HCT116 (cell line): ENCODE measurements at regions not wholly inside any gene's neighbourhood (a gene's known extent, or its start where the extent isn't known, plus 50 kb on each side); places are given as distances from the start of the nearest gene placed in this dataset.

ENCODE experiments used
- ATAC-seq: fragments of 200-7000 bp; cut with Tn5 transposase; 2 replicates; pipeline ENCODE4 v1.9.1; 2020; ENCODE audit warnings: mild to moderate bottlenecking, moderate library complexity
- BruUV-seq: library from RNA; stranded (reverse); fragments of 400-500 nt; replicated peaks from 2 replicates; lab custom pipeline; 2021; lab: Mats Ljungman, UMichigan
- CTCF ChIA-PET: fragments of 300-600 bp; sonication (Branson Sonifier 250); formaldehyde crosslinking; loops from one replicate; lab custom pipeline; 2021; ENCODE audit warnings: antibody characterized with exemption; lab: Charles Lee
- POLR2A ChIA-PET: fragments of 300-600, 350-600 bp; sonication (Branson Sonifier 250); formaldehyde crosslinking; loops from one replicate; lab custom pipeline; 2021; ENCODE audit warnings: antibody characterized with exemption; lab: Charles Lee
- RAD21 ChIA-PET, 2 experiments: fragments of 300-600 bp; sonication (Branson Sonifier 250); formaldehyde crosslinking; loops; one replicate each; lab custom pipeline; 2023; ENCODE audit warnings: low total read pairs in 2 of 2; ENCODE audit not compliant: uncharacterized antibody in 2 of 2, unreplicated experiment in 2 of 2, low non-redundant PET in 1 of 2; lab: Charles Lee
- DNase-seq: peaks from one replicate; pipeline ENCODE4 v3.0.0-alpha.2; 2010; ENCODE audit warnings: low read depth, low spot score
- H2AFZ ChIP-seq: fragments of 200-600 bp; shearing (Covaris generic), sonication (generic); 2 replicates; pipeline ENCODE4 v1.6.1; 2017; ENCODE audit warnings: low read depth, mixed run types, mixed read lengths, antibody characterized with exemption, low read length; ENCODE audit not compliant: poor library complexity, severe bottlenecking
- H3K27ac ChIP-seq: 2 replicates; pipeline ENCODE4 v1.5.1; 2012; ENCODE audit warnings: low read depth, low read length
- H3K27me3 ChIP-seq: fragments of 200-600 bp; sonication (generic); 2 replicates; pipeline ENCODE4 v1.6.1; 2016; ENCODE audit warnings: mixed run types, low read length, mixed read lengths; ENCODE audit not compliant: insufficient read depth
- H3K36me3 ChIP-seq, 2 experiments: fragments of 200-500 bp in 1 of 2; fragments of 200-600 bp in 1 of 2; sonication (Bioruptor generic) in 1 of 2; sonication (generic) in 1 of 2; 2 replicates each; pipeline versions ENCODE4 v1.5.1 to v1.6.1; 2014 to 2016; ENCODE audit warnings: low read length in 2 of 2, inconsistent platforms in 1 of 2, mixed read lengths in 1 of 2, mixed run types in 1 of 2; ENCODE audit not compliant: insufficient read depth in 2 of 2, control insufficient read depth in 1 of 2
- H3K4me1 ChIP-seq, 2 experiments: fragments of 200-600 bp in 1 of 2; sonication (generic) in 1 of 2; 2 replicates each; pipeline versions ENCODE4 v1.5.1 to v1.6.1; 2012 to 2017; ENCODE audit warnings: low read length in 2 of 2, inconsistent platforms in 1 of 2, mild to moderate bottlenecking in 1 of 2, mixed read lengths in 1 of 2, mixed run types in 1 of 2, moderate library complexity in 1 of 2; ENCODE audit not compliant: insufficient read depth in 2 of 2, control insufficient read depth in 1 of 2
- H3K4me2 ChIP-seq: fragments of 200-600 bp; sonication (generic); 2 replicates; pipeline ENCODE4 v1.6.1; 2017; ENCODE audit warnings: mixed run types, low read length, mixed read lengths
- H3K4me3 ChIP-seq, 2 experiments: fragments of 200-600 bp in 1 of 2; sonication (generic) in 1 of 2; replicated peaks in 1 of 2; 2 replicates each; pipeline ENCODE4 v1.5.1; 2011 to 2016; ENCODE audit warnings: low read length in 2 of 2, control low read depth in 1 of 2, low read depth in 1 of 2, mild to moderate bottlenecking in 1 of 2, mixed read lengths in 1 of 2, mixed run types in 1 of 2
- H3K79me2 ChIP-seq: fragments of 200-600 bp; sonication (generic); 2 replicates; pipeline ENCODE4 v1.6.1; 2017; ENCODE audit warnings: mild to moderate bottlenecking, mixed run types, low read length, moderate library complexity, mixed read lengths; ENCODE audit not compliant: insufficient read depth
- H3K9ac ChIP-seq: fragments of 200-600 bp; sonication (generic); 2 replicates; pipeline ENCODE4 v1.6.1; 2016; ENCODE audit warnings: low read length, mixed read lengths
- H3K9me2 ChIP-seq: fragments of 200-600 bp; sonication (generic), shearing (Covaris generic); 2 replicates; pipeline ENCODE4 v1.6.1; 2017; ENCODE audit warnings: mixed run types, mild to moderate bottlenecking, moderate library complexity; ENCODE audit not compliant: insufficient read depth
- H3K9me3 ChIP-seq, 2 experiments: fragments of 200-500 bp in 1 of 2; fragments of 200-600 bp in 1 of 2; sonication (Bioruptor generic) in 1 of 2; sonication (generic) in 1 of 2; 2 replicates each; pipeline ENCODE4 v1.6.1; 2014 to 2017; ENCODE audit warnings: low read length in 2 of 2, mixed read lengths in 2 of 2, inconsistent platforms in 1 of 2, low read depth in 1 of 2, mild to moderate bottlenecking in 1 of 2, mixed run types in 1 of 2, moderate library complexity in 1 of 2; ENCODE audit not compliant: control insufficient read depth in 1 of 2, insufficient read depth in 1 of 2
- H4K20me1 ChIP-seq: fragments of 200-600 bp; sonication (generic), shearing (Covaris generic); 2 replicates; pipeline ENCODE4 v1.6.1; 2017; ENCODE audit warnings: mixed run types, mild to moderate bottlenecking, moderate library complexity; ENCODE audit not compliant: insufficient read depth
- CBX3 ChIP-seq: IDR thresholded peaks from 2 replicates; pipeline ENCODE4 v1.6.1; 2012; ENCODE audit warnings: low read depth
- CEBPB ChIP-seq: IDR thresholded peaks from 2 replicates; pipeline ENCODE4 v1.6.1; 2012; ENCODE audit warnings: low read depth
- EGR1 ChIP-seq: IDR thresholded peaks from 2 replicates; pipeline ENCODE4 v1.6.1; 2012; ENCODE audit warnings: low read depth
- ELF1 ChIP-seq: IDR thresholded peaks from 2 replicates; pipeline ENCODE4 v1.6.1; 2012; ENCODE audit warnings: low read depth, borderline replicate concordance
- EZH2 ChIP-seq: fragments of 200-600 bp; sonication (generic); IDR thresholded peaks from 2 replicates; pipeline ENCODE4 v1.6.1; 2017; ENCODE audit warnings: antibody characterized with exemption, mixed run types
- EZH2phosphoT487 ChIP-seq: fragments of 200-600 bp; IDR thresholded peaks from 2 replicates; pipeline ENCODE4 v1.6.1; 2018; ENCODE audit warnings: antibody characterized with exemption, borderline replicate concordance
- FOSL1 ChIP-seq: IDR thresholded peaks from 2 replicates; pipeline ENCODE4 v1.6.1; 2012; ENCODE audit warnings: low read depth
- JUND ChIP-seq: IDR thresholded peaks from 2 replicates; pipeline ENCODE4 v1.6.1; 2012
- POLR2A ChIP-seq: IDR thresholded peaks from 2 replicates; pipeline ENCODE4 v1.7.0; 2011; ENCODE audit warnings: borderline replicate concordance; ENCODE audit not compliant: insufficient read depth, insufficient read length; ENCODE audit errors: extremely low read depth
- POLR2AphosphoS5 ChIP-seq: IDR thresholded peaks from 2 replicates; pipeline ENCODE4 v1.6.1; 2011; ENCODE audit warnings: mild to moderate bottlenecking, low read depth, low read length, moderate library complexity
- RAD21 ChIP-seq: IDR thresholded peaks from 2 replicates; pipeline ENCODE4 v1.6.1; 2012; ENCODE audit warnings: low read depth, mild to moderate bottlenecking
- SIN3A ChIP-seq: IDR thresholded peaks from 2 replicates; pipeline ENCODE4 v1.6.1; 2012; ENCODE audit warnings: low read depth
- SRF ChIP-seq: IDR thresholded peaks from 2 replicates; pipeline ENCODE4 v1.6.1; 2012; ENCODE audit warnings: low read depth
- TCF7L2 ChIP-seq: IDR thresholded peaks from 2 replicates; pipeline ENCODE4 v1.7.0; 2011; ENCODE audit warnings: borderline replicate concordance, inconsistent platforms; ENCODE audit not compliant: insufficient read depth, insufficient read length; ENCODE audit errors: extremely low read depth
- ZNF274 ChIP-seq: fragments of 200-500 bp; sonication (Bioruptor generic); IDR thresholded peaks from 2 replicates; pipeline ENCODE4 v1.6.1; 2014; ENCODE audit warnings: mild to moderate bottlenecking, low read depth, low read length, inconsistent platforms
- intact Hi-C: fragments of 100-400 bp; cut with micrococcal nuclease; formaldehyde crosslinking; loops from 2 replicates; pipeline ENCODE4 v1.10.0; 2022
- TF ChIP-seq, protein P1 (sequence below), 3 experiments: fragments of 200-600 bp in 1 of 3; sonication (generic) in 1 of 3; IDR thresholded peaks in 2 of 3; conservative IDR thresholded peaks in 1 of 3; 2 replicates each; pipeline ENCODE4 v1.5.1; 2012 to 2017; ENCODE audit warnings: low read depth in 2 of 3, low read length in 2 of 3, antibody characterized with exemption in 1 of 3, borderline replicate concordance in 1 of 3, control low read depth in 1 of 3, mild to moderate bottlenecking in 1 of 3, mixed read lengths in 1 of 3, mixed run types in 1 of 3, moderate library complexity in 1 of 3; ENCODE audit not compliant: insufficient read depth in 1 of 3
- TF ChIP-seq, protein P2 (sequence below): IDR thresholded peaks from 2 replicates; pipeline ENCODE4 v1.6.1; 2012
- TF ChIP-seq, protein P3 (sequence below): IDR thresholded peaks from 2 replicates; pipeline ENCODE4 v1.6.1; 2011; ENCODE audit warnings: mild to moderate bottlenecking, low read length, moderate library complexity; ENCODE audit not compliant: insufficient replicate concordance; ENCODE audit errors: extremely low read depth
- TF ChIP-seq, protein P4 (sequence below): IDR thresholded peaks from 2 replicates; pipeline ENCODE4 v1.6.1; 2012

DNA sequence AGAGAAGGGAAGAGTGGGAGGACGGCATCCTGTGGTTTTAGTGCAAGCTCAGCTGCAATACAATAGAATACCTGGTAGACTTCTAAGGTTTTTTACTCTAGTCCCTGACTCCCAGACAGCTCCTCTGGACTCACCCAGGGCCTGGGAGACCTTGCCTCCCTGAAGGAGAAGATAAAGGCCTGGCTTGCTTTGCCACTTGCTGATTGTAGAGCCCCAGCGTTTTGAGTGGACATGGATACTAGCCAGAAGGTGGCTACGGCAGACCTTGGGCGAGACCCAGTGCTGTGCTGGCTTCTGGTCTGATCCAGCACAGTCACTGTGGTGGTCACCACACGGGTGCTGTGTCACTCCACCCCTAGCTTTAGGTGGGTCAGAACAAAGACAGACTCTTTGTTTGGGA, 72.2 kb upstream of the TTC14 start:
- POLR2A ChIA-PET = no interaction called here
- CTCF ChIA-PET = no interaction called here
- Histone ChIP-seq H3K79me2 (no peaks in the 10 kb centered on the region), H3K4me3 (no peak overlapping the region), H3K9me2 (no peaks in the 10 kb centered on the region), H3K27me3 (peaks cover 7% of the 10 kb centered on the region; the same call in 1 of the 2 replicates), H3K4me1 (no peaks in the 10 kb centered on the region), H3K36me3 (no peaks in the 10 kb centered on the region), H3K9ac (no peak overlapping the region), H4K20me1 (no peaks in the 10 kb centered on the region; the same call in 1 of the 2 replicates), H3K27ac (no peak overlapping the region), H3K4me2 (no peak overlapping the region), H3K9me3 (no peaks in the 10 kb centered on the region), H2AFZ (no peak overlapping the region)
- no TSS peak for BruUV-seq
- RAD21 ChIA-PET = no interaction called here
- no peak for ATAC-seq
- DNase-seq = no peak
- TF ChIP-seq SIN3A (no peak), EGR1 (no peak), POLR2A (no peak), EZH2 (no peak), FOSL1 (no peak), POLR2AphosphoS5 (no peak), RAD21 (no peak), JUND (no peak), EZH2phosphoT487 (no peak), TCF7L2 (no peak), CEBPB (no peak), SRF (no peak), CBX3 (no peak), ELF1 (no peak), ZNF274 (no peak)
- TF ChIP-seq, protein P1, sequence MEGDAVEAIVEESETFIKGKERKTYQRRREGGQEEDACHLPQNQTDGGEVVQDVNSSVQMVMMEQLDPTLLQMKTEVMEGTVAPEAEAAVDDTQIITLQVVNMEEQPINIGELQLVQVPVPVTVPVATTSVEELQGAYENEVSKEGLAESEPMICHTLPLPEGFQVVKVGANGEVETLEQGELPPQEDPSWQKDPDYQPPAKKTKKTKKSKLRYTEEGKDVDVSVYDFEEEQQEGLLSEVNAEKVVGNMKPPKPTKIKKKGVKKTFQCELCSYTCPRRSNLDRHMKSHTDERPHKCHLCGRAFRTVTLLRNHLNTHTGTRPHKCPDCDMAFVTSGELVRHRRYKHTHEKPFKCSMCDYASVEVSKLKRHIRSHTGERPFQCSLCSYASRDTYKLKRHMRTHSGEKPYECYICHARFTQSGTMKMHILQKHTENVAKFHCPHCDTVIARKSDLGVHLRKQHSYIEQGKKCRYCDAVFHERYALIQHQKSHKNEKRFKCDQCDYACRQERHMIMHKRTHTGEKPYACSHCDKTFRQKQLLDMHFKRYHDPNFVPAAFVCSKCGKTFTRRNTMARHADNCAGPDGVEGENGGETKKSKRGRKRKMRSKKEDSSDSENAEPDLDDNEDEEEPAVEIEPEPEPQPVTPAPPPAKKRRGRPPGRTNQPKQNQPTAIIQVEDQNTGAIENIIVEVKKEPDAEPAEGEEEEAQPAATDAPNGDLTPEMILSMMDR (IDR thresholded peaks at IDR 0.05 in 2 of 3, conservative IDR thresholded peaks at IDR 0.05 in 1 of 3; ENCODE audit: borderline replicate concordance in 1 of 3, insufficient read depth in 1 of 3, low read depth in 2 of 3, low read length in 2 of 3) = no peak
- TF ChIP-seq, protein P2, sequence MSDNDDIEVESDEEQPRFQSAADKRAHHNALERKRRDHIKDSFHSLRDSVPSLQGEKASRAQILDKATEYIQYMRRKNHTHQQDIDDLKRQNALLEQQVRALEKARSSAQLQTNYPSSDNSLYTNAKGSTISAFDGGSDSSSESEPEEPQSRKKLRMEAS = no peak
- TF ChIP-seq, protein P3, sequence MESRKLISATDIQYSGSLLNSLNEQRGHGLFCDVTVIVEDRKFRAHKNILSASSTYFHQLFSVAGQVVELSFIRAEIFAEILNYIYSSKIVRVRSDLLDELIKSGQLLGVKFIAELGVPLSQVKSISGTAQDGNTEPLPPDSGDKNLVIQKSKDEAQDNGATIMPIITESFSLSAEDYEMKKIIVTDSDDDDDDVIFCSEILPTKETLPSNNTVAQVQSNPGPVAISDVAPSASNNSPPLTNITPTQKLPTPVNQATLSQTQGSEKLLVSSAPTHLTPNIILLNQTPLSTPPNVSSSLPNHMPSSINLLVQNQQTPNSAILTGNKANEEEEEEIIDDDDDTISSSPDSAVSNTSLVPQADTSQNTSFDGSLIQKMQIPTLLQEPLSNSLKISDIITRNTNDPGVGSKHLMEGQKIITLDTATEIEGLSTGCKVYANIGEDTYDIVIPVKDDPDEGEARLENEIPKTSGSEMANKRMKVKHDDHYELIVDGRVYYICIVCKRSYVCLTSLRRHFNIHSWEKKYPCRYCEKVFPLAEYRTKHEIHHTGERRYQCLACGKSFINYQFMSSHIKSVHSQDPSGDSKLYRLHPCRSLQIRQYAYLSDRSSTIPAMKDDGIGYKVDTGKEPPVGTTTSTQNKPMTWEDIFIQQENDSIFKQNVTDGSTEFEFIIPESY = no peak
- TF ChIP-seq, protein P4, sequence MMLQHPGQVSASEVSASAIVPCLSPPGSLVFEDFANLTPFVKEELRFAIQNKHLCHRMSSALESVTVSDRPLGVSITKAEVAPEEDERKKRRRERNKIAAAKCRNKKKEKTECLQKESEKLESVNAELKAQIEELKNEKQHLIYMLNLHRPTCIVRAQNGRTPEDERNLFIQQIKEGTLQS = no peak
- intact Hi-C loops = no loop called here
